Activated CD8-positive, alpha-beta T cell treated with anti-CD3 and anti-CD28 coated beads, Interleukin-2, amount 10 ng/mL, durations not matched to agents 7 days and 5 days (primary cell): ENCODE measurements at regions not wholly inside any gene's neighbourhood (a gene's known extent, or its start where the extent isn't known, plus 50 kb on each side); places are given as distances from the start of the nearest gene placed in this dataset.

ENCODE experiments used
- ATAC-seq: fragments of 150-1000 bp; cut with Tn5 transposase; one replicate; pipeline ENCODE4 v1.10.0; 2021; ENCODE audit warnings: moderate library complexity
- CTCF ChIA-PET: fragments of 350-600 bp; sonication (Branson Sonifier 250); formaldehyde crosslinking; loops from one replicate; lab custom pipeline; 2021; ENCODE audit warnings: antibody characterized with exemption; lab: Charles Lee
- POLR2A ChIA-PET: fragments of 350-600 bp; sonication (Branson Sonifier 250); formaldehyde crosslinking; loops from one replicate; lab custom pipeline; 2021; ENCODE audit warnings: antibody characterized with exemption; lab: Charles Lee
- DNase-seq: peaks from one replicate; pipeline ENCODE4 v3.0.0-alpha.2; 2020
- H3K27ac Mint-ChIP-seq: one replicate; pipeline ENCODE4 v1.8.0; 2021; ENCODE audit warnings: mild to moderate bottlenecking, mixed read lengths
- H3K27me3 Mint-ChIP-seq: one replicate; pipeline ENCODE4 v1.8.0; 2021; ENCODE audit warnings: low read depth, mixed read lengths
- H3K36me3 Mint-ChIP-seq: one replicate; pipeline ENCODE4 v1.8.0; 2021; ENCODE audit warnings: low read depth, mixed read lengths
- H3K4me1 Mint-ChIP-seq: one replicate; pipeline ENCODE4 v1.8.0; 2021; ENCODE audit warnings: low read depth, mixed read lengths
- H3K4me3 Mint-ChIP-seq: one replicate; pipeline ENCODE4 v1.8.0; 2021; ENCODE audit warnings: mild to moderate bottlenecking, mixed read lengths
- H3K9me3 Mint-ChIP-seq: one replicate; pipeline ENCODE4 v1.8.0; 2022; ENCODE audit warnings: mixed read lengths; ENCODE audit not compliant: insufficient read depth

GRCh38 chr15:31259562-31260252 is 66.9 kb upstream of the KLF13 start:
- peaks cover 77% of the 10 kb centered on the region for H3K4me1 Mint-ChIP-seq
- ChIA-PET POLR2A (no interaction called here), CTCF (no interaction called here)
- no peak overlapping the region for H3K4me3 Mint-ChIP-seq
- H3K27ac Mint-ChIP-seq = no peak overlapping the region
- peaks cover 4% of the 10 kb centered on the region for H3K27me3 Mint-ChIP-seq
- DNase-seq = no peak
- H3K9me3 Mint-ChIP-seq = no peaks in the 10 kb centered on the region
- H3K36me3 Mint-ChIP-seq = no peaks in the 10 kb centered on the region
- ATAC-seq = no peak

GRCh38 chr15:31260646-31261265 is 65.9 kb upstream of the KLF13 start:
- POLR2A ChIA-PET = no interaction called here
- Mint-ChIP-seq H3K36me3 (no peaks in the 10 kb centered on the region), H3K27me3 (peaks cover 4% of the 10 kb centered on the region), H3K27ac (no peak overlapping the region), H3K4me1 (peaks cover 77% of the 10 kb centered on the region), H3K4me3 (no peak overlapping the region), H3K9me3 (no peaks in the 10 kb centered on the region)
- DNase-seq (no peak), ATAC-seq (no peak)
- CTCF ChIA-PET = interaction anchor here (1.3 kb wide), 1 partner anchor 9 kb away, joined by 3 read pairs; no protein-coding TSS in a partner anchor

DNA sequence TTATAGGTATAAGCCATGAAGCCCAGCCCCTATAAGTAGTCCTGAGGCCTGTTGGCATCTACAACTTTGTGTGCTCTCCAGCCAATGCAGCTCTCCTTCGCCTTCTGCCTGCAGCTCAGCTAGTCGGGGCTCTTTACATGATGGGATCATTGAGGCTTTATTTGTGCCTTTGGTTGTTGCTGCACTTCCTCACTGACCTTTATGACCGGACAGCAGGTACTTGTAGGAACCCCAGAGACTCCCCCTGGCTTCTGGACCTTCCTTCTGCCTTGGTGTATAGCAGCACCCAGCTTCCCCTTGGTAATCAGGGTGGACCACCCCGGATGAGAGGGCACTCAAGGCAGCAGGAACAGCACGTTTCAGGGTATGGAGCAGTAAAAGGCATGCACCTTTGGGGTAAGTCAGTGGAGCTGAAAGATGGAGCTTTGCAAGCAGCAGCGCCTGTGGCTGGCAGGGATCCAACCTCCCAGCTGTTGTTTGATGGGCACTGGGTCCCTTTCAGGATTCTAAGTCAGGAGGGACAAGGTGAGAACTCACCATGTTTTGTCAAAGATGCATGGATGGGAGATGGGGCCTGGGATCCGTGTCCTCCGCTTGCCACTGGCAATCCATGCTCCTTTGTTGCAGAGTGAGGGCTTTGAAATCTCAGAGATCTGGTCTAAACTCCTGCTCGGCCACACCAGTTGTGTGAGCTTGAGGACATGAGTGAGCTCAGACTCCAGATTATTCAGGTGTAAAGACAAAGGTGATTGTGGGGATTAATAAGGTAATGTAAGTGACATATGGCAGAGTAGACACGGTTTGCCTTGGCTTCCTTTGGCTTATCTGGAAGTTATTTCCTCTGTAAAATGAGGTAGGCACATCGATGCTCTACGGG is 65.1 kb upstream of the KLF13 start:
- DNase-seq (no peak), ATAC-seq (no peak)
- H3K36me3 Mint-ChIP-seq = no peaks in the 10 kb centered on the region
- ChIA-PET POLR2A (no interaction called here), CTCF (interaction anchor here (1.3 kb wide), 1 partner anchor 10 kb away, joined by 3 read pairs; no protein-coding TSS in a partner anchor)
- H3K27me3 Mint-ChIP-seq = peaks cover 4% of the 10 kb centered on the region
- no peaks in the 10 kb centered on the region for H3K9me3 Mint-ChIP-seq
- no peak overlapping the region for H3K4me3 Mint-ChIP-seq
- peaks cover 78% of the 10 kb centered on the region for H3K4me1 Mint-ChIP-seq
- peak overlapping the region; percentile 35 for H3K27ac Mint-ChIP-seq

DNA sequence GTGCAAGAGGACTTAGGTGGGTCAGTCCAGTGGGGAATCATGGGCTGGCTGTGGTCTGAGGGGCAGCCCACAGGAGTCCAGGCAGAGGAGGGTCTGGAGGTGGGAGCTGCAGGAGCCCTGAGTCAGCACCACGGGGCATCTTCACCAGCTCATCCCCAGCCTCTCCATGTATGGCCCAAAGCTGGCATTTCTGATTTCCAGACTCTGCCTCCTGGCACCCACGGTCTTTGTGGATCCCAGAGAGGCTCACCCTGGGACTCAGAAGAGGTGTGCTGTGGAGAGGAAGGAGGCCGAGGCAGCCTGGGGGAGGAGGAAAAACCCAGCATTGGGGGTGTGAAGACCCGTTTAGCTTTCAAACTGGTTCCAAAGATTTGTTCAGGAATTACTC is 64.5 kb upstream of the KLF13 start:
- Mint-ChIP-seq H3K27me3 (peaks cover 4% of the 10 kb centered on the region), H3K9me3 (no peaks in the 10 kb centered on the region), H3K4me3 (no peak overlapping the region), H3K36me3 (no peaks in the 10 kb centered on the region), H3K27ac (peak overlapping the region; percentile 89), H3K4me1 (peaks cover 78% of the 10 kb centered on the region)
- CTCF ChIA-PET = interaction anchor here (1.3 to 2.4 kb wide), 4 partner anchors 10 to 62 kb away, joined by 3 to 10 read pairs (median 4); no protein-coding TSS in a partner anchor
- ATAC-seq = no peak
- POLR2A ChIA-PET = interaction anchor here (5.6 kb wide), 1 partner anchor 64 kb away, joined by 44 read pairs; the partner anchor contains the start of gene KLF13
- DNase-seq = no peak

DNA sequence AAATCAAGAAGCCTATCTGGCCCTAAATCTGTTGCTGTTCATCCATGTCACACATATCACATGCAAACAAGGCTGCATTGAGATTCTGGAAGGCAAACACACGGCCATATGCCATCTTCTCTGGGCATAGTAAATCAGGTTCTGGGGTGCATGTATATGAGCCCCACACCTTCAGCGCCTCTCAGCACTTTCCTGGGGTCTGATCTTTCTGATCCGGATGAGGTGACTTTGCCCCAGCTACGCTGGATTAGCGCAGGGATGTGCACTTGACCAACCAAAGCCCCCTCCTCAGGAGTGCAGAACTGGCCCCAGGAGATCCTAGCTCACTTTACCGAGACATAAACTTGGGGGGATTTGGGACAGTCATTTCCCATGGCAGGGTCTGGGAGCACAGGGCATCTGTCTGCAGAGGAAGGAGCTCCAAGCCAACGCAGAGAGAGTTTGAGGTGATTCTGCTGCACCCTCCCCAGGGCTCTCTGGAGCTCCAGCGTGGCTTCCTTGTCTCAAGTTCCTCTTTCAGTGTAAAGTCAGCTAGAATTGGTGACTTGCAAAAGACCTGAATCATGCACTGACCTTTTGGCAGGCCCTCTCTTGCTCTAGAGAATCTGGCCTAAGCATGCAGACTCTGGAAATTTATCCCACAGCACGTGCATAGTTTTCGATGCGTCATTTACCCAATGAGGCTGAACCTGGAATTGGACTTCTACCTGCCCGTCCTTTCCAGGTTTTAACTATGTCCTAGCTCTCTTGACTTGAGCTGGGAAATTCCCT is 63.5 kb upstream of the KLF13 start:
- POLR2A ChIA-PET = interaction anchor here (1.1 to 5.6 kb wide), 3 partner anchors 48 to 172 kb away, joined by 6 to 44 read pairs (median 16); partner anchors contain the start of gene KLF13
- no peaks in the 10 kb centered on the region for H3K9me3 Mint-ChIP-seq
- peaks cover 4% of the 10 kb centered on the region for H3K27me3 Mint-ChIP-seq
- H3K36me3 Mint-ChIP-seq = no peaks in the 10 kb centered on the region
- H3K4me1 Mint-ChIP-seq = peaks cover 81% of the 10 kb centered on the region
- ATAC-seq (no peak), DNase-seq (no peak)
- CTCF ChIA-PET = interaction anchor here (0.6 to 3.1 kb wide), 10 partner anchors 9 to 227 kb away, joined by 3 to 14 read pairs (median 4); no protein-coding TSS in a partner anchor
- no peak overlapping the region for H3K4me3 Mint-ChIP-seq
- H3K27ac Mint-ChIP-seq = peak overlapping the region; percentile 89

GRCh38 chr15:31263751-31264558 is 62.7 kb upstream of the KLF13 start:
- peak overlapping the region; percentile 89 for H3K27ac Mint-ChIP-seq
- peaks cover 82% of the 10 kb centered on the region for H3K4me1 Mint-ChIP-seq
- CTCF ChIA-PET = interaction anchor here (0.6 to 3.1 kb wide), 14 partner anchors 8 to 226 kb away, joined by 3 to 14 read pairs (median 3); partner anchors contain the start of gene KLF13
- POLR2A ChIA-PET = interaction anchor here (0.8 to 5.6 kb wide), 10 partner anchors 22 to 219 kb away, joined by 3 to 44 read pairs (median 6); partner anchors contain the start of gene KLF13
- no peaks in the 10 kb centered on the region for H3K36me3 Mint-ChIP-seq
- ATAC-seq (peak; percentile 66), DNase-seq (peak; percentile 71)
- peaks cover 2% of the 10 kb centered on the region for H3K27me3 Mint-ChIP-seq
- peak overlapping the region; percentile 36 for H3K4me3 Mint-ChIP-seq
- no peaks in the 10 kb centered on the region for H3K9me3 Mint-ChIP-seq

GRCh38 chr15:31264559-31265089 is 62.0 kb upstream of the KLF13 start:
- Mint-ChIP-seq H3K4me1 (peaks cover 81% of the 10 kb centered on the region), H3K27ac (peak overlapping the region; percentile 89), H3K9me3 (no peaks in the 10 kb centered on the region), H3K27me3 (no peaks in the 10 kb centered on the region), H3K36me3 (no peaks in the 10 kb centered on the region), H3K4me3 (peak overlapping the region; percentile 36)
- ChIA-PET CTCF (interaction anchor here (0.8 to 3.1 kb wide), 9 partner anchors 12 to 226 kb away, joined by 3 to 19 read pairs (median 3); partner anchors contain the start of gene KLF13), POLR2A (interaction anchor here (0.9 to 5.6 kb wide), 9 partner anchors 22 to 218 kb away, joined by 3 to 44 read pairs (median 5); partner anchors contain the start of gene KLF13)
- DNase-seq (peak; percentile 18), ATAC-seq (no peak)

DNA sequence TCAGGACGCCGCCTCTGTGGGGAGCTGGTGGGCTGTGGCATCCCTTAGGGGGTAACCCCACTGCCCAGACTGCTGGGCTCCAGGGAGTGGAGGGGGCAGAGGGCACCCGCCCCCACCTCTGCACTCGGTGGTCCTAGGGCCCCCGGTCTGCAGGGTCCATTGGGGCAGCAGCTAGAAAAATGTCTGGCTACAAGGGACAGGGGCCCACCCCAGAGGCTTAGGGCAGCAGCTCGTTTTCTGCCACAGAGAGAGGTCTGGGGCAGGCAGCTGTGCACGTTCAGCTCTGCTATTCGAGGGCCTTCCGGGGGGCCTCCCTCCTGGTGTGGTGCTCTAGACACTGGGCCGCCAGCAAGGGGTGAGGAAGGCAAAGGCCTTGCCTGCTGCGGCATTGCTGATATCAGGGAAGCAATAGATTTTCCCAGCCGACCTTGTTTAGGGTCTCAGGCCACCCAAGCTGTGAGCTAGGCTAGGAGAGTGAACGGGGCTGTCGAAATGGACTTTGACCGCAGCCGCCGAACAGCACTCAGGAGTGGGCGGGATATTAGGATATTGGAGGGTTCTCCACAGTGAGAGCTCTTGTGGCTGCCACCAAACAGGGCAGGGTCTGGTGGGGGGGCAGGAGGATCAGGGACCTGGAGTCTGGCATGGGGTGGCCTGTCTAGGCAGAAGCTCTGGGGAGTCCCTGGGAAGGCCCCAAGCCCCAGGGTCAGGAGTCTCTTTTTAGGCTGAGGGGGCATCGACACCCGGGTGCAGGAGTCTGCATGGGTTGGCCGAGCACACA is 61.4 kb upstream of the KLF13 start:
- ATAC-seq = no peak
- Mint-ChIP-seq H3K4me1 (peaks cover 87% of the 10 kb centered on the region), H3K36me3 (no peaks in the 10 kb centered on the region), H3K9me3 (no peaks in the 10 kb centered on the region), H3K27ac (peak overlapping the region; percentile 95), H3K4me3 (peak overlapping the region; percentile 31), H3K27me3 (no peaks in the 10 kb centered on the region)
- ChIA-PET CTCF (interaction anchor here (0.9 to 3.1 kb wide), 7 partner anchors 38 to 225 kb away, joined by 3 to 19 read pairs (median 3); partner anchors contain the start of gene KLF13), POLR2A (interaction anchor here (0.6 to 5.6 kb wide), 11 partner anchors 13 to 217 kb away, joined by 3 to 44 read pairs (median 4); partner anchors contain the start of gene KLF13)
- DNase-seq = peak; percentile 19
